ENCODE measurements at regions not wholly inside any gene's neighbourhood (a gene's known extent, or its start where the extent isn't known, plus 50 kb on each side); places are given as distances from the start of the nearest gene placed in this dataset.

GRCh38 chr6:54598787-54599313, 247.7 kb upstream of the FAM83B start:
- no peaks in the 10 kb centered on the region for H3K4me1 ChIP-seq (ENCODE audit: control insufficient read depth in 2 of 2, insufficient read depth in 2 of 2, low read length in 2 of 2)
- H3K36me3 ChIP-seq (ENCODE audit: control insufficient read depth in 2 of 2, insufficient read depth in 2 of 2, low read length in 2 of 2), result no peaks in the 10 kb centered on the region
- no peaks in the 10 kb centered on the region for H3K27me3 ChIP-seq (ENCODE audit: control insufficient read depth in 2 of 2, insufficient read depth in 2 of 2, low read length in 2 of 2)
- no peak overlapping the region for H3K4me3 ChIP-seq (ENCODE audit: low read length in 2 of 2)
- H3K9ac ChIP-seq (ENCODE audit: low read depth in 1 of 2, low read length in 2 of 2), result no peak overlapping the region
- no peak overlapping the region for H3K27ac ChIP-seq (ENCODE audit: low read depth in 2 of 2, low read length in 2 of 2)
- no peaks in the 10 kb centered on the region for H3K9me3 ChIP-seq (ENCODE audit: control insufficient read depth in 2 of 2, low read length in 2 of 2)

- Histone ChIP-seq H3K9ac (ENCODE audit: low read depth in 1 of 2, low read length in 2 of 2) (no peak overlapping the region), H3K4me3 (ENCODE audit: low read length in 2 of 2) (no peak overlapping the region), H3K27me3 (ENCODE audit: control insufficient read depth in 2 of 2, insufficient read depth in 2 of 2, low read length in 2 of 2) (no peaks in the 10 kb centered on the region), H3K36me3 (ENCODE audit: control insufficient read depth in 2 of 2, insufficient read depth in 2 of 2, low read length in 2 of 2) (no peaks in the 10 kb centered on the region), H3K9me3 (ENCODE audit: control insufficient read depth in 2 of 2, low read length in 2 of 2) (no peaks in the 10 kb centered on the region), H3K27ac (ENCODE audit: low read depth in 2 of 2, low read length in 2 of 2) (no peak overlapping the region), H3K4me1 (ENCODE audit: control insufficient read depth in 2 of 2, insufficient read depth in 2 of 2, low read length in 2 of 2) (no peaks in the 10 kb centered on the region)
Observed at GRCh38 chr6:54601600-54602300, 244.8 kb upstream of the FAM83B start.

DNA sequence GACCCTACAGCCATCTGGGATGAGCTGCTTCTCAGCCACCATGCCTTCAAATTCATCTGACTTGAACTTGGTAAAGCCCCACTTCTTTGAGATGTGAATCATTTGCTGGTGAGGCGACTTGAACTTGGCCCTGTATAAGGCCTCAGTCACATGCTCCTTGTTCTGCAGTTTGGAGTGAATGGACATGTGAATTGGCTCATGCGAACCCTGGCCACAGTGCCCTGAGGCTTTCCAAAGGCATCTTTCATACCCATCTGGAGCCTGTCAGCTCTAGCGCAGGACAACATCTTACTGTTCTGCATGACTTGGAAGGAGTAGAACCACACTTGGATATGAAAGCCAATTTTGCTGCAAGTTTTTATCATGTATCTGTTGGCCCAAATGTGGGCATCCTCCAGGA, 244.0 kb upstream of the FAM83B start:
- Histone ChIP-seq H3K27ac (ENCODE audit: low read depth in 2 of 2, low read length in 2 of 2) (no peak overlapping the region), H3K9ac (ENCODE audit: low read depth in 1 of 2, low read length in 2 of 2) (no peak overlapping the region), H3K9me3 (ENCODE audit: control insufficient read depth in 2 of 2, low read length in 2 of 2) (no peaks in the 10 kb centered on the region), H3K36me3 (ENCODE audit: control insufficient read depth in 2 of 2, insufficient read depth in 2 of 2, low read length in 2 of 2) (no peaks in the 10 kb centered on the region), H3K27me3 (ENCODE audit: control insufficient read depth in 2 of 2, insufficient read depth in 2 of 2, low read length in 2 of 2) (no peaks in the 10 kb centered on the region), H3K4me1 (ENCODE audit: control insufficient read depth in 2 of 2, insufficient read depth in 2 of 2, low read length in 2 of 2) (no peaks in the 10 kb centered on the region), H3K4me3 (ENCODE audit: low read length in 2 of 2) (no peak overlapping the region)

DNA sequence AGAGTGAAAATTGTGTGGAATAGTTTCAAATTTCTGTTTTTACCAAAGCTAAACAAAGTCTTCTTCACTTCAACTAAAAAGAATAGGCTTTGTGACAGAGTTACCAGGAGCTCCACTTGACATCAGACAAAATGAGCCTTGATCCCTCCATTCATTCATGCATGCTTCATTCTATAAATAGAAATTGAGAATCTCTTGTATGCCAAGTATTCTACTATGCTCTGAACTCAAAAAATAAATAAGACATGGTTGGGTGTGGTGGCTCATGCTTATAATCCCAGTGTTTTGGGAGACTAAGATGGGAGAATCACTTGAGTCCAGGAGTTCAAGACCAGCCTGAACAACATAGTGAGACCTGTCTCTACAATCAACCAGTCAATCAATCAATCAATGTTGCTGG, 236.6 kb upstream of the FAM83B start:
- no peak overlapping the region for H3K4me3 ChIP-seq (ENCODE audit: low read length in 2 of 2)
- no peaks in the 10 kb centered on the region for H3K27me3 ChIP-seq (ENCODE audit: control insufficient read depth in 2 of 2, insufficient read depth in 2 of 2, low read length in 2 of 2)
- H3K36me3 ChIP-seq (ENCODE audit: control insufficient read depth in 2 of 2, insufficient read depth in 2 of 2, low read length in 2 of 2), result no peaks in the 10 kb centered on the region
- H3K9ac ChIP-seq (ENCODE audit: low read depth in 1 of 2, low read length in 2 of 2), result no peak overlapping the region
- no peaks in the 10 kb centered on the region for H3K4me1 ChIP-seq (ENCODE audit: control insufficient read depth in 2 of 2, insufficient read depth in 2 of 2, low read length in 2 of 2)
- no peak overlapping the region for H3K27ac ChIP-seq (ENCODE audit: low read depth in 2 of 2, low read length in 2 of 2)
- no peaks in the 10 kb centered on the region for H3K9me3 ChIP-seq (ENCODE audit: control insufficient read depth in 2 of 2, low read length in 2 of 2)

DNA sequence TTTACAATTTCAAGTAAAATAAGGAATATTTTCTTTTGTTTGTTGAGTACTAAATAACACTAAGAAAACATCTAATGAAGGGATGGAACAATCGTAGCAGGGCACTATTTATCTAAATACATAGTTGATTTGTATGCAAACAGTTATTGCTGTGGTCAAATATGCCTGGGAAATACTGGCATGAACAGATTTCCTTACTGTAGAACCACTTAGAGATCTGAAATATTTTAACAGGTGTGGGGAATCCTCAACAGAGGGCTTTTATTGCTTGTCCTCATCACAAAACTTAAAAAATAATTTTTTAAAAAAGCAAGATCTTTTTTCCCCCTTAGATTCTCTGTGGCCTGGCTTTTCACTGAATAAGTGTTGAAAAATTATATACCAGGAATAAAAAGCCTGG, 233.0 kb upstream of the FAM83B start:
- no peak overlapping the region for H3K4me3 ChIP-seq (ENCODE audit: low read length in 2 of 2)
- no peaks in the 10 kb centered on the region for H3K36me3 ChIP-seq (ENCODE audit: control insufficient read depth in 2 of 2, insufficient read depth in 2 of 2, low read length in 2 of 2)
- no peak overlapping the region for H3K27ac ChIP-seq (ENCODE audit: low read depth in 2 of 2, low read length in 2 of 2)
- H3K9me3 ChIP-seq (ENCODE audit: control insufficient read depth in 2 of 2, low read length in 2 of 2), result no peaks in the 10 kb centered on the region
- no peaks in the 10 kb centered on the region for H3K27me3 ChIP-seq (ENCODE audit: control insufficient read depth in 2 of 2, insufficient read depth in 2 of 2, low read length in 2 of 2)
- H3K4me1 ChIP-seq (ENCODE audit: control insufficient read depth in 2 of 2, insufficient read depth in 2 of 2, low read length in 2 of 2), result no peaks in the 10 kb centered on the region
- no peak overlapping the region for H3K9ac ChIP-seq (ENCODE audit: low read depth in 1 of 2, low read length in 2 of 2)

GRCh38 chr6:54614499-54615195, 231.9 kb upstream of the FAM83B start:
- Histone ChIP-seq H3K4me1 (ENCODE audit: control insufficient read depth in 2 of 2, insufficient read depth in 2 of 2, low read length in 2 of 2) (no peaks in the 10 kb centered on the region), H3K4me3 (ENCODE audit: low read length in 2 of 2) (no peak overlapping the region), H3K27me3 (ENCODE audit: control insufficient read depth in 2 of 2, insufficient read depth in 2 of 2, low read length in 2 of 2) (no peaks in the 10 kb centered on the region), H3K9me3 (ENCODE audit: control insufficient read depth in 2 of 2, low read length in 2 of 2) (no peaks in the 10 kb centered on the region), H3K9ac (ENCODE audit: low read depth in 1 of 2, low read length in 2 of 2) (no peak overlapping the region), H3K36me3 (ENCODE audit: control insufficient read depth in 2 of 2, insufficient read depth in 2 of 2, low read length in 2 of 2) (no peaks in the 10 kb centered on the region), H3K27ac (ENCODE audit: low read depth in 2 of 2, low read length in 2 of 2) (no peak overlapping the region)

DNA sequence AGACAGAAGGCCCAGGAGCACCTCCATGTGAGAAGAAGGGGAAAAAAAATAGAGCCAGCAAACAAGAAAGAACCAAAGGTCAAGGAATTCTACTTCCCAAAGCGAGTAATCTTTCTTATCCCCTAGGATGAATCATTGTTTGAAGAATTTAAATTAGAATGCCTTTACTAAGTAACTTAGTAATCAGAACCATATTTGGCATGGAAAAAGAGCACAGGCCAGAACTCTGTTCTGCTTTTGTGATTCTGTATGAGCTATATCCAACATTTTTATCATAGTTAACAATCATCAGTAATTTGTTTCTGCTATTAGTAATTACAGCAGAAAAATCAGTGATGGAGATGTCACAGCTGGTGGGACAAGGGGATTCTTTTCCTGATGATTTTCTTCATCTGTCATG, 228.8 kb upstream of the FAM83B start:
- Histone ChIP-seq H3K9me3 (ENCODE audit: control insufficient read depth in 2 of 2, low read length in 2 of 2) (no peaks in the 10 kb centered on the region), H3K27ac (ENCODE audit: low read depth in 2 of 2, low read length in 2 of 2) (no peak overlapping the region), H3K4me3 (ENCODE audit: low read length in 2 of 2) (no peak overlapping the region), H3K4me1 (ENCODE audit: control insufficient read depth in 2 of 2, insufficient read depth in 2 of 2, low read length in 2 of 2) (no peaks in the 10 kb centered on the region), H3K36me3 (ENCODE audit: control insufficient read depth in 2 of 2, insufficient read depth in 2 of 2, low read length in 2 of 2) (no peaks in the 10 kb centered on the region), H3K27me3 (ENCODE audit: control insufficient read depth in 2 of 2, insufficient read depth in 2 of 2, low read length in 2 of 2) (no peaks in the 10 kb centered on the region), H3K9ac (ENCODE audit: low read depth in 1 of 2, low read length in 2 of 2) (no peak overlapping the region)

DNA sequence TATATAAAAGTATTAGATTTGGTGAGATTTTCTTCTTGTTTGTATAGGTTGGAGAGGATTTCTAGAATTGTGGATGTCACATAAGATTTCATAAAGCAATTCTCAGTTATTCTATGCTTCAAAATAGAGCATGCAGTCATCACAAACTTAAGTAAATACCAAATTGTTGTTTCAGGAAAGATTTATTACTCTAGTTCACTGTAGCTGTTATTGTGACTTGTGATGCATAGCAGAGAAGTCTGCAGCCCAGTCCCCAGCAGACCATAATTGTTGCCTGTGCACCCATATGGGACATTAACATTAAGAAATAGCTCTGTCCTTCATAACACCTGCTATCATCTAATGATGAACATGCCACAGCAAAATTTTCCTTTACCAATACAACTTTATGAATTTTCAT, 228.0 kb upstream of the FAM83B start:
- no peaks in the 10 kb centered on the region for H3K4me1 ChIP-seq (ENCODE audit: control insufficient read depth in 2 of 2, insufficient read depth in 2 of 2, low read length in 2 of 2)
- no peak overlapping the region for H3K9ac ChIP-seq (ENCODE audit: low read depth in 1 of 2, low read length in 2 of 2)
- H3K27me3 ChIP-seq (ENCODE audit: control insufficient read depth in 2 of 2, insufficient read depth in 2 of 2, low read length in 2 of 2), result no peaks in the 10 kb centered on the region
- no peaks in the 10 kb centered on the region for H3K36me3 ChIP-seq (ENCODE audit: control insufficient read depth in 2 of 2, insufficient read depth in 2 of 2, low read length in 2 of 2)
- no peak overlapping the region for H3K4me3 ChIP-seq (ENCODE audit: low read length in 2 of 2)
- no peaks in the 10 kb centered on the region for H3K9me3 ChIP-seq (ENCODE audit: control insufficient read depth in 2 of 2, low read length in 2 of 2)
- no peak overlapping the region for H3K27ac ChIP-seq (ENCODE audit: low read depth in 2 of 2, low read length in 2 of 2)

GRCh38 chr6:54619102-54619501, 227.5 kb upstream of the FAM83B start:
- H3K4me1 ChIP-seq (ENCODE audit: control insufficient read depth in 2 of 2, insufficient read depth in 2 of 2, low read length in 2 of 2), result no peaks in the 10 kb centered on the region
- no peaks in the 10 kb centered on the region for H3K27me3 ChIP-seq (ENCODE audit: control insufficient read depth in 2 of 2, insufficient read depth in 2 of 2, low read length in 2 of 2)
- H3K4me3 ChIP-seq (ENCODE audit: low read length in 2 of 2), result no peak overlapping the region
- H3K9me3 ChIP-seq (ENCODE audit: control insufficient read depth in 2 of 2, low read length in 2 of 2), result no peaks in the 10 kb centered on the region
- no peak overlapping the region for H3K27ac ChIP-seq (ENCODE audit: low read depth in 2 of 2, low read length in 2 of 2)
- H3K9ac ChIP-seq (ENCODE audit: low read depth in 1 of 2, low read length in 2 of 2), result no peak overlapping the region
- H3K36me3 ChIP-seq (ENCODE audit: control insufficient read depth in 2 of 2, insufficient read depth in 2 of 2, low read length in 2 of 2), result no peaks in the 10 kb centered on the region

DNA sequence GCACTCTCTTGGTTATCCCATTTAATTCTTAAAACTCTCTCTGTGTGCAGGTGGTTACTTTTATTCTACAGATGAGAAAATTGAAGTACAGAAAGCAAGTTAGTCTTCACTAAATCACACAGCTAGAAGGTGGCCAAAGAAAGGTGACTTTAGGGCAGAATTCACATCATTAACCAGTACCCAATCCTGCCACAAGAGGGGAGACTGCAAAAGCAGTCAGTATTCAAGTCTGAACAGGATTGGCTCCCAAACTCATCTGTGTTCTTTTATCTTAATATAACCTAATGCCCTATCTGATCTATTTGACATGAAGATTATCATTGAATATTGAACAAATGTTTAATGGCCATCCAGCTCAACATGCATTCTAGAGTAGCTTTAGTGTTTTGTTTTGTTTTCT, 225.3 kb upstream of the FAM83B start:
- H3K9me3 ChIP-seq (ENCODE audit: control insufficient read depth in 2 of 2, low read length in 2 of 2), result no peaks in the 10 kb centered on the region
- no peaks in the 10 kb centered on the region for H3K27me3 ChIP-seq (ENCODE audit: control insufficient read depth in 2 of 2, insufficient read depth in 2 of 2, low read length in 2 of 2)
- H3K4me3 ChIP-seq (ENCODE audit: low read length in 2 of 2), result no peak overlapping the region
- no peaks in the 10 kb centered on the region for H3K4me1 ChIP-seq (ENCODE audit: control insufficient read depth in 2 of 2, insufficient read depth in 2 of 2, low read length in 2 of 2)
- H3K36me3 ChIP-seq (ENCODE audit: control insufficient read depth in 2 of 2, insufficient read depth in 2 of 2, low read length in 2 of 2), result no peaks in the 10 kb centered on the region
- no peak overlapping the region for H3K9ac ChIP-seq (ENCODE audit: low read depth in 1 of 2, low read length in 2 of 2)
- H3K27ac ChIP-seq (ENCODE audit: low read depth in 2 of 2, low read length in 2 of 2), result no peak overlapping the region
